GM13976 (cell line): ENCODE measurements at regions not wholly inside any gene's neighbourhood (a gene's known extent, or its start where the extent isn't known, plus 50 kb on each side); places are given as distances from the start of the nearest gene placed in this dataset.

Experiments
- DNase-seq: peaks from one replicate; pipeline ENCODE4 v3.0.0; 2012; ENCODE audit warnings: low spot score
- CTCF ChIP-seq: IDR thresholded peaks from 2 replicates; pipeline ENCODE4 v1.5.1; 2012; ENCODE audit warnings: borderline replicate concordance, mild to moderate bottlenecking; ENCODE audit not compliant: insufficient read depth; ENCODE audit errors: extremely low read depth, missing control alignments, control extremely low read depth
- in situ Hi-C: fragments of 300-500 bp; cut with MboI; formaldehyde crosslinking; loops from one replicate; pipeline ENCODE4 v1.12.0; 2022; ENCODE audit warnings: low sequenced_read_pairs, mixed read lengths, inconsistent platforms; ENCODE audit not compliant: unreplicated experiment

GRCh38 chr6:145339089-145339488 is 396.2 kb downstream of the EPM2A start:
- TF ChIP-seq CTCF = no peak
- in situ Hi-C loops = no loop called here
- DNase-seq = no peak

GRCh38 chr6:145340256-145340655 is 395.1 kb downstream of the EPM2A start:
- DNase-seq = no peak
- in situ Hi-C loops = no loop called here

GRCh38 chr6:145345094-145345493 is 390.2 kb downstream of the EPM2A start:
- no peak for DNase-seq
- TF ChIP-seq CTCF = no peak
- in situ Hi-C loops = no loop called here

More at GRCh38 chr6:145340256-145340655, 395.1 kb downstream of the EPM2A start:
- TF ChIP-seq CTCF = no peak

GRCh38 chr6:145347216-145347615 is 388.1 kb downstream of the EPM2A start:
- no peak for DNase-seq
- TF ChIP-seq CTCF = no peak
- in situ Hi-C loops = no loop called here

DNA sequence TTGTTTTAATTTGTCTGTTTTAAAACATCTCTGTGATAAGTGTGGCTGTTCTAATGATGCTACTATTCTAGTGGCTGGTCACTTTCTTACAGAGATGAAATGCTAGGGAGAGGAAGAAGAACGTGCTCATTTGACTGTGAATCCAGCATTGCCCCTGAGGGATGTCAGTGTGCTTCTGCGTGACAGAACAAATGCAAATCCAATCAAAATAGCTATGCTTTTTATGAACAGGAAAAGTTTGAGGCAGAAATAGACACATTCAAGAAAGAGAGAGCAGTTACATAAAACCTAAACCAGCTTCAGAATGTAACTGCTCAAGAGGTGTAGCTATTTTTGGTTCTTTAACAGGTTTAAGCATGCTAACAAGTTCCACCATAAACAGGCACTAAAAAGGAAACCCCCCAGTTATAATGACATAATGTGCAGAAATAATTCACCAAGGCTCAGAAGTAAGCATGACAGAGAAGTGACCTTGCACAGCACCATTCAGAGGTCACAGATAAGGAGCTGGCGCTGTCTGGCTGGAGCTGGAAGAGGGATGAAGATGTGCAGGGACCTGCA is 385.3 kb downstream of the EPM2A start:
- in situ Hi-C loops = no loop called here
- no peak for TF ChIP-seq CTCF
- DNase-seq = peak; percentile 24

- in situ Hi-C loops = no loop called here
- no peak for DNase-seq
- TF ChIP-seq CTCF = no peak
Observed at GRCh38 chr6:145350928-145351327, 384.4 kb downstream of the EPM2A start.
